DOHH2 (cell line): ENCODE measurements at regions not wholly inside any gene's neighbourhood (a gene's known extent, or its start where the extent isn't known, plus 50 kb on each side); places are given as distances from the start of the nearest gene placed in this dataset.

Source experiments
- H3F3A ChIP-seq: fragments of 200-600 bp; sonication (generic), shearing (Covaris generic); 2 replicates; pipeline ENCODE4 v1.6.0; 2016; ENCODE audit warnings: antibody characterized with exemption, mild to moderate bottlenecking; ENCODE audit not compliant: control insufficient read depth, insufficient read depth
- H3K27ac ChIP-seq: fragments of 200-600 bp; sonication (generic); 2 replicates; pipeline ENCODE4 v1.5.1; 2014; ENCODE audit warnings: low read depth, mild to moderate bottlenecking, low read length, moderate library complexity
- H3K27me3 ChIP-seq: fragments of 200-600 bp; sonication (generic); 2 replicates; pipeline ENCODE4 v1.6.1; 2014; ENCODE audit warnings: mild to moderate bottlenecking, low read length, mixed read lengths; ENCODE audit not compliant: control insufficient read depth
- H3K36me3 ChIP-seq: fragments of 200-600 bp; sonication (generic); 2 replicates; pipeline ENCODE4 v1.6.1; 2014; ENCODE audit warnings: mild to moderate bottlenecking, low read length, moderate library complexity, mixed read lengths; ENCODE audit not compliant: control insufficient read depth
- H3K4me1 ChIP-seq: fragments of 200-600 bp; sonication (generic); 2 replicates; pipeline ENCODE4 v1.6.1; 2014; ENCODE audit warnings: mild to moderate bottlenecking, low read length, mixed read lengths; ENCODE audit not compliant: control insufficient read depth
- H3K4me2 ChIP-seq: fragments of 200-600 bp; sonication (generic); 2 replicates; pipeline ENCODE4 v1.6.0; 2014; ENCODE audit warnings: mild to moderate bottlenecking, low read length, moderate library complexity
- H3K4me3 ChIP-seq: fragments of 200-600 bp; sonication (generic); 2 replicates; pipeline ENCODE4 v1.5.1; 2014; ENCODE audit warnings: mild to moderate bottlenecking, low read length, mixed read lengths
- H3K79me2 ChIP-seq: fragments of 200-600 bp; sonication (generic); 2 replicates; pipeline ENCODE4 v1.6.1; 2014; ENCODE audit warnings: mild to moderate bottlenecking, low read length, mixed read lengths; ENCODE audit not compliant: control insufficient read depth
- H3K9me2 ChIP-seq: fragments of 200-600 bp; sonication (generic); replicated peaks from 2 replicates; pipeline ENCODE4 v1.6.1; 2014; ENCODE audit warnings: mild to moderate bottlenecking, low read length, mixed read lengths; ENCODE audit not compliant: control insufficient read depth
- H3K9me3 ChIP-seq: fragments of 200-600 bp; sonication (generic); 2 replicates; pipeline ENCODE4 v1.6.1; 2014; ENCODE audit warnings: antibody characterized with exemption, low read length, mixed read lengths; ENCODE audit not compliant: control insufficient read depth, insufficient read depth
- H4K20me1 ChIP-seq: fragments of 200-600 bp; sonication (generic); 2 replicates; pipeline ENCODE4 v1.6.0; 2014; ENCODE audit warnings: low read depth, mild to moderate bottlenecking, antibody characterized with exemption, low read length, moderate library complexity; ENCODE audit not compliant: control insufficient read depth, insufficient read depth
- CTCF ChIP-seq: fragments of 200-600 bp; sonication (generic); IDR thresholded peaks from one replicate; pipeline ENCODE4 v1.5.1; 2014; ENCODE audit warnings: antibody characterized with exemption, mild to moderate bottlenecking, low read depth, low read length; ENCODE audit not compliant: poor library complexity, severe bottlenecking
- EZH2phosphoT487 ChIP-seq: fragments of 200-600 bp; sonication (generic); IDR thresholded peaks from 2 replicates; pipeline ENCODE4 v1.6.1; 2017; ENCODE audit warnings: borderline replicate concordance, mild to moderate bottlenecking, antibody characterized with exemption, low read length, moderate library complexity, mixed read lengths

- TF ChIP-seq EZH2phosphoT487 (no peak), CTCF (no peak)
- Histone ChIP-seq H4K20me1 (no peaks in the 10 kb centered on the region), H3K4me3 (no peak overlapping the region), H3K36me3 (no peaks in the 10 kb centered on the region), H3F3A (no peaks in the 10 kb centered on the region), H3K79me2 (no peaks in the 10 kb centered on the region), H3K27me3 (no peaks in the 10 kb centered on the region; the same call in 1 of the 2 replicates), H3K27ac (no peak overlapping the region), H3K4me2 (no peak overlapping the region), H3K4me1 (no peaks in the 10 kb centered on the region), H3K9me3 (no peaks in the 10 kb centered on the region), H3K9me2 (no peaks in the 10 kb centered on the region)
Observed at GRCh38 chr9:21682381-21682780, 120.1 kb upstream of the MTAP start.

GRCh38 chr9:21682981-21683380 is 119.5 kb upstream of the MTAP start:
- H3K36me3 ChIP-seq = no peaks in the 10 kb centered on the region
- H3K27me3 ChIP-seq = no peaks in the 10 kb centered on the region; the same call in 1 of the 2 replicates
- H3F3A ChIP-seq = no peaks in the 10 kb centered on the region
- H3K9me2 ChIP-seq = no peaks in the 10 kb centered on the region
- no peaks in the 10 kb centered on the region for H3K4me1 ChIP-seq
- no peaks in the 10 kb centered on the region for H4K20me1 ChIP-seq
- no peak overlapping the region for H3K27ac ChIP-seq
- no peak overlapping the region for H3K4me2 ChIP-seq
- H3K79me2 ChIP-seq = no peaks in the 10 kb centered on the region
- H3K4me3 ChIP-seq = no peak overlapping the region
- no peaks in the 10 kb centered on the region for H3K9me3 ChIP-seq
- no peak for TF ChIP-seq EZH2phosphoT487
- no peak for TF ChIP-seq CTCF

GRCh38 chr9:21683484-21684175 is 118.8 kb upstream of the MTAP start:
- no peaks in the 10 kb centered on the region for H3K9me2 ChIP-seq
- H3K36me3 ChIP-seq = no peaks in the 10 kb centered on the region
- H3F3A ChIP-seq = no peaks in the 10 kb centered on the region
- no peaks in the 10 kb centered on the region for H3K9me3 ChIP-seq
- TF ChIP-seq CTCF (no peak), EZH2phosphoT487 (no peak)
- H3K27ac ChIP-seq = no peak overlapping the region
- H3K4me3 ChIP-seq = no peak overlapping the region
- H3K4me1 ChIP-seq = no peaks in the 10 kb centered on the region
- H4K20me1 ChIP-seq = no peaks in the 10 kb centered on the region
- no peaks in the 10 kb centered on the region; the same call in 1 of the 2 replicates for H3K27me3 ChIP-seq
- H3K4me2 ChIP-seq = no peak overlapping the region
- no peaks in the 10 kb centered on the region for H3K79me2 ChIP-seq
